Brain microvascular endothelial cell (primary cell): ENCODE measurements at regions not wholly inside any gene's neighbourhood (a gene's known extent, or its start where the extent isn't known, plus 50 kb on each side); places are given as distances from the start of the nearest gene placed in this dataset.

Experiments used
- DNase-seq: peaks from one replicate; pipeline ENCODE4 v3.0.0-alpha.2; 2020
- H3K27ac ChIP-seq: fragments of 250-450 bp; sonication (Bioruptor Pico); 2 replicates; pipeline ENCODE4 v1.5.1; 2020; ENCODE audit warnings: mild to moderate bottlenecking, moderate library complexity
- H3K27me3 ChIP-seq: fragments of 250-450 bp; sonication (Bioruptor Pico); replicated peaks from 2 replicates; pipeline ENCODE4 v1.5.1; 2020; ENCODE audit warnings: mild to moderate bottlenecking
- H3K36me3 ChIP-seq: fragments of 250-450 bp; sonication (Bioruptor Pico); replicated peaks from 2 replicates; pipeline ENCODE4 v1.5.1; 2020; ENCODE audit warnings: mild to moderate bottlenecking
- H3K4me3 ChIP-seq: 2 replicates; pipeline ENCODE4 v1.5.1; 2011; ENCODE audit warnings: low read depth, mild to moderate bottlenecking, control low read depth, low read length, moderate library complexity
- in situ Hi-C: cut with HindIII; loops from 2 replicates; pipeline ENCODE4 v1.10.0; 2017; ENCODE audit warnings: low sequenced_read_pairs, low pct_ligation_motif_present
- TF ChIP-seq, protein P1 (sequence below): IDR thresholded peaks from 2 replicates; pipeline ENCODE4 v1.5.1; 2011; ENCODE audit warnings: low read depth, mild to moderate bottlenecking, moderate library complexity, low read length, control low read depth, inconsistent platforms; ENCODE audit errors: missing control alignments

DNA sequence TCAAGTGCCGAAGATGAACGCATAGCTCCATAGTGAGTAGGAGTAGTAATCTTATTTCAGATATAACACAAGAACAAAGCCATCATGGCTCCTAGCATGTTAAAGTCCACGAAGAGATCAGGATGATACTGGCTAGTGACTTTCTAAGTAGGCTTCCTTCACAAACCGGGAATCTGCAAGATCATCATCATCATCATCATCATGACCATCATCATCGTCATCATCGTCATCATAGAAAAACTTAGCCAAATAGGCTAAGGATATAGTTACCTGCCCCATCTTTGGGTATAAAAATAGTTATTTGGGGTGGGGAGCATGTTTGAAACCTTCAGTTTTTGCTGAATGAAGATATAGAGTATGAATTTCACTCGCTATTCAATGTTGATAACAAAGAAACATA is 57.9 kb downstream of the PYDC2 start:
- H3K27ac ChIP-seq: no peak overlapping the region
- no peaks in the 10 kb centered on the region for H3K27me3 ChIP-seq
- no peak overlapping the region for H3K4me3 ChIP-seq
- DNase-seq: no peak
- H3K36me3 ChIP-seq: no peaks in the 10 kb centered on the region
- in situ Hi-C loops: no loop called here
- TF ChIP-seq, protein P1, sequence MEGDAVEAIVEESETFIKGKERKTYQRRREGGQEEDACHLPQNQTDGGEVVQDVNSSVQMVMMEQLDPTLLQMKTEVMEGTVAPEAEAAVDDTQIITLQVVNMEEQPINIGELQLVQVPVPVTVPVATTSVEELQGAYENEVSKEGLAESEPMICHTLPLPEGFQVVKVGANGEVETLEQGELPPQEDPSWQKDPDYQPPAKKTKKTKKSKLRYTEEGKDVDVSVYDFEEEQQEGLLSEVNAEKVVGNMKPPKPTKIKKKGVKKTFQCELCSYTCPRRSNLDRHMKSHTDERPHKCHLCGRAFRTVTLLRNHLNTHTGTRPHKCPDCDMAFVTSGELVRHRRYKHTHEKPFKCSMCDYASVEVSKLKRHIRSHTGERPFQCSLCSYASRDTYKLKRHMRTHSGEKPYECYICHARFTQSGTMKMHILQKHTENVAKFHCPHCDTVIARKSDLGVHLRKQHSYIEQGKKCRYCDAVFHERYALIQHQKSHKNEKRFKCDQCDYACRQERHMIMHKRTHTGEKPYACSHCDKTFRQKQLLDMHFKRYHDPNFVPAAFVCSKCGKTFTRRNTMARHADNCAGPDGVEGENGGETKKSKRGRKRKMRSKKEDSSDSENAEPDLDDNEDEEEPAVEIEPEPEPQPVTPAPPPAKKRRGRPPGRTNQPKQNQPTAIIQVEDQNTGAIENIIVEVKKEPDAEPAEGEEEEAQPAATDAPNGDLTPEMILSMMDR: no peak

DNA sequence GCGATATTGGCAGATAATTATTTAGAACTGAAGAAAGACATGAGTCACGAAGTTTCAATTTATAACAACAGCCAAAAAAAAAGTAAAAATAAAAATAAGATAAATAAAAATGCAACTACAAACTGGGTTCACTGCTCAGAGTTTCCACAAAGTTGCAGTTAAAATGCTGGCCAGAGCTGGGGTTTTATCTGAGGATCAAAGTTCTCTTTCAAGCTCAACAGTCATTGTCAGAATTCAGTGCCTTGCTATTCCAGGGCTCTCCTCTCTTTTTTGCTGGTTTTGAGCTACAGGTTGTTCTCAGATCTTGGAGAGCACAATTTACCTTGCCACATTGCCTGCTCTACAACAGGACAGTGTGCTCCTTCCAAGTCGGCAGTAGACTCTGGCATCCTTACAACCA is 60.1 kb downstream of the PYDC2 start:
- no peaks in the 10 kb centered on the region for H3K36me3 ChIP-seq
- in situ Hi-C loops: no loop called here
- H3K27me3 ChIP-seq: no peaks in the 10 kb centered on the region
- no peak overlapping the region for H3K4me3 ChIP-seq
- H3K27ac ChIP-seq: no peak overlapping the region
- TF ChIP-seq, protein P1: no peak
- no peak for DNase-seq

DNA sequence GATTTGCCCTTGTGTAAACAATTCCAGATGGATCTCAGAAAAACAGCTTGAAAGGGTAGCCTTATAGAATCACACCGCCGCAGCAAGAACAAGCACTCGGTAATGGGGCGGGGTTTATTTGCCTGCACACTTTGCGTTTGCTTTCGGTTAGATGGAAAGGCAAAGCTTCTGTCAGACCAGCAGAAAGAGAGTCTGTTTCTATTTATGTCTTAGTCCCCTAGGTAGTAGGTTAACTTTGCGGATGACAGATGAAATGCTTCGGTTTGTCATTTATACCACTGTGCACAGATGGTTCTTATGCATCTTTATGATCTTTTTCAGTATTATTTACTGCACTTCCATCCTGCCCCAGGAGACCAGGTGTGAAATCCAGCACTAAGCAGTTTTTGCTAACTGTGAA is 62.2 kb downstream of the PYDC2 start:
- no peak for DNase-seq
- no peaks in the 10 kb centered on the region for H3K27me3 ChIP-seq
- H3K36me3 ChIP-seq: no peaks in the 10 kb centered on the region
- in situ Hi-C loops: no loop called here
- no peak overlapping the region for H3K27ac ChIP-seq
- H3K4me3 ChIP-seq: no peak overlapping the region
- TF ChIP-seq, protein P1: no peak

DNA sequence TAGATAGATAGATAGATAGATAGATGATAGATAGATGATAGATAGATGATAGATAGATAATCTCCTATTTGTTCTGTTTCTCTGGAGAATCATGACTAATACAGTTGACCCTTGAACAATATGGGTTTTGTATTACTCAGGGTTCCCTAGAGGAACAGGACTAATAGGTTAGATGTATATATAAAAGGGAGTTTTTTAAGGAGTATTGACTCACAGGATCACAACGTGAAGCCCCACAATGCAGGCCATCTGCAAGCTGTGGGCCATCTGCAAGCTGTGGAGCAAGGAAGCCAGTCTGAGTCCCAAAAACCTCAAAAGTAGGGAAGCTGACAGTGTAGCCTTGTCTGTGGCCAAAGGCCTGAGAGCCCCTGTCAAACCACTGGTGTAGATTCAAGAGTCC is 67.6 kb downstream of the PYDC2 start:
- no peaks in the 10 kb centered on the region for H3K36me3 ChIP-seq
- in situ Hi-C loops: loop anchor here (25.0 kb wide), 1 partner anchor 241 kb away; no protein-coding TSS in a partner anchor

DNA sequence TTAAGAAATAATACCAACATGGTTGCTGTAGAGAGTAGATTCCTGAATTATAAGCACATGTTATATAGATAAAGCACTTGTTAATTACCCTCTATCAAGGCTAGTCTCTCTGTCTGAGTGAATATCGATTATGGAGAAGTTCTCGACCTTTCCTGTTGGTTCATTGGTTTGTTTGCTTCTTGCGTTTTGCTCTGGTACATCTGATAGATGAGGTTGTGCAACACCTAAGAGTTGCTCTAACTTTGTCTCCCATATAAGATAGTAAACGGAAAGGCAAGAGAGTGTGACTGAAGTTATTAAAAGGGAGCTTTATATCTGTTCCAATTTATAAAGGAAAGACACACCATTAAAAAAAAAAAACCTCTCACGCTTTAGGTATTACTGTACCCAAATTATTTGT is 69.0 kb downstream of the PYDC2 start:
- DNase-seq: no peak
- TF ChIP-seq, protein P1: no peak
- no peaks in the 10 kb centered on the region for H3K36me3 ChIP-seq
- in situ Hi-C loops: loop anchor here (25.0 kb wide), 1 partner anchor 243 kb away; no protein-coding TSS in a partner anchor
- H3K27me3 ChIP-seq: no peaks in the 10 kb centered on the region
- H3K27ac ChIP-seq: no peak overlapping the region
- no peak overlapping the region for H3K4me3 ChIP-seq

More for the DNA sequence above, 67.6 kb downstream of the PYDC2 start:
- H3K4me3 ChIP-seq: no peak overlapping the region
- H3K27me3 ChIP-seq: no peaks in the 10 kb centered on the region
- DNase-seq: no peak
- no peak overlapping the region for H3K27ac ChIP-seq
- TF ChIP-seq, protein P1: no peak

DNA sequence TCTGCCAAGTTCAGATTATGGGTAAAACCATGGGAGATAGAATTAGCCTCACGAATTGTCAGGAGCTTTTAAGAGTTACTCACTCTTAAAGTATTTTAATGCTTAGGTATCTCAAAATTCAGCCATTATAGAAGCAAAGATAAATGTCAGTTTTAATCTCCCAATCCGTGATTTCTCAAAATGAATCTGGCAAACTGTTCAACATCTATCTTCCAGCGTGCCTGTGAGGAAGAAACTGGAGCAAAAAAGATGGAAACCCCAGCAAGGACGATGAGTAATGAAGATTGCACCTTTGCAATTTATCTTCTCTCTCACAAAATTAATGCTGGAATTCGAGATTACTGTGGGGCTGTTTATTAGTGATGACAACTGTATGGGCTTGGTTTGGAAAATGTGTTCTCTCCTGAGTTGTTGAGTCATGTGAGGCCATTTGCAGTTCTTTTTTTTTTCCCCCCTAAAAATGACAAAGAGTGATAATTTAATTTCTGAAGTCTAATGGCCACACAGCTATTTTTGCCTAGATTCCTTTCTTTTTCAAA is 70.5 kb downstream of the PYDC2 start:
- Histone ChIP-seq H3K36me3 (no peaks in the 10 kb centered on the region), H3K27me3 (no peaks in the 10 kb centered on the region), H3K4me3 (no peak overlapping the region), H3K27ac (no peak overlapping the region)
- in situ Hi-C loops: loop anchor here (25.0 kb wide), 1 partner anchor 244 kb away; no protein-coding TSS in a partner anchor
- TF ChIP-seq, protein P1: no peak
- DNase-seq: no peak
